ENCODE measurements at regions not wholly inside any gene's neighbourhood (a gene's known extent, or its start where the extent isn't known, plus 50 kb on each side); places are given as distances from the start of the nearest gene placed in this dataset.

DNA sequence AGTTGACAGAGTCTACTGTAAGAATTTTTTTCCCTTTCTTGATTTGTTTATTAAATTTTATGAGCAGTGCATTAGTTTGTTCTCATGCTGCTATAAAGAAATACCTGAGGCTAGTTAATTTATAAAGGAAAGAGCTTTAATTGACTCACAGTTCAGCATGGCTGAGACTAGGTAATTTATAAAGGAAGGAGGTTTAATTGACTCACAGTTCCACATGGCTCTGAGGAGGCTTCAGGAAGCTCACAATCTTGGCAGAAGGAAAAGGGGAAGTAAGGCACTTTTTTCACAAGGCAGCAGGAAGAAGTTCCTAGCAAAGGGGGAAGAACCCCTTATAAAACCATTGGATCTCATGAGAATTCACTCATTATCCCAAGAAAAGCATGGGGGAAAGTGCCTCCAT, 191.4 kb upstream of the VRK2 start:
- ATAC-seq, result no peak
- Histone ChIP-seq H3K4me3 (no peak overlapping the region), H3K9me3 (no peaks in the 10 kb centered on the region), H3K36me3 (ENCODE audit: insufficient read depth in 1 of 2, low read depth in 1 of 2) (no peaks in the 10 kb centered on the region), H3K27me3 (ENCODE audit: insufficient read depth in 3 of 3, low read length in 2 of 3) (no peaks in the 10 kb centered on the region), H3K4me1 (no peaks in the 10 kb centered on the region), H3K27ac (no peak overlapping the region)
- TF ChIP-seq, protein P1, sequence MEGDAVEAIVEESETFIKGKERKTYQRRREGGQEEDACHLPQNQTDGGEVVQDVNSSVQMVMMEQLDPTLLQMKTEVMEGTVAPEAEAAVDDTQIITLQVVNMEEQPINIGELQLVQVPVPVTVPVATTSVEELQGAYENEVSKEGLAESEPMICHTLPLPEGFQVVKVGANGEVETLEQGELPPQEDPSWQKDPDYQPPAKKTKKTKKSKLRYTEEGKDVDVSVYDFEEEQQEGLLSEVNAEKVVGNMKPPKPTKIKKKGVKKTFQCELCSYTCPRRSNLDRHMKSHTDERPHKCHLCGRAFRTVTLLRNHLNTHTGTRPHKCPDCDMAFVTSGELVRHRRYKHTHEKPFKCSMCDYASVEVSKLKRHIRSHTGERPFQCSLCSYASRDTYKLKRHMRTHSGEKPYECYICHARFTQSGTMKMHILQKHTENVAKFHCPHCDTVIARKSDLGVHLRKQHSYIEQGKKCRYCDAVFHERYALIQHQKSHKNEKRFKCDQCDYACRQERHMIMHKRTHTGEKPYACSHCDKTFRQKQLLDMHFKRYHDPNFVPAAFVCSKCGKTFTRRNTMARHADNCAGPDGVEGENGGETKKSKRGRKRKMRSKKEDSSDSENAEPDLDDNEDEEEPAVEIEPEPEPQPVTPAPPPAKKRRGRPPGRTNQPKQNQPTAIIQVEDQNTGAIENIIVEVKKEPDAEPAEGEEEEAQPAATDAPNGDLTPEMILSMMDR (IDR thresholded peaks at IDR 0.05), result no peak
- intact Hi-C loops (cut with DNase I), result no loop called here
- no peak for DNase-seq

DNA sequence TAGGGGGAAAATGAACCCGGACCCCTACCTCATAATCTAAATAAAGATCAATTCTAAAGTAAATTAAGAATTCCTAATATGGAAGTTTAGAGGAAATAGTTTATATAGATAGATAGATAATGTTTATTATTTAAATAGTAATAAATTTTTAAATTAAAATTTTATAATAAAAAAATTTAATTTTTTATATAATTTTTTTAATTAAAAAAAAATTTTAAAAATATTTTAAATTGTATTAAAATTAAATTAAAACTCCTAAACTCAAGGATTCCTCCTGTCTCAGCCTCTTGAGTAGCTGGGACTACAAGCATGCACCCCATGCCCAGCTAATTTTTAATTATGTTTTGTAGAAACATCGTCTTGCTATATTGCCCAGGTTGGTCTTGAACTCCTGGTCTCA, 186.9 kb upstream of the VRK2 start:
- Histone ChIP-seq H3K9me3 (no peaks in the 10 kb centered on the region), H3K27me3 (ENCODE audit: insufficient read depth in 3 of 3, low read length in 2 of 3) (no peaks in the 10 kb centered on the region), H3K27ac (no peak overlapping the region), H3K4me1 (no peaks in the 10 kb centered on the region), H3K4me3 (no peak overlapping the region), H3K36me3 (ENCODE audit: insufficient read depth in 1 of 2, low read depth in 1 of 2) (no peaks in the 10 kb centered on the region)
- 90 to 94% (median 91%) methylated on average over 2 of the region's 2 CpGs for WGBS, 3 donors
- no peak for DNase-seq
- ATAC-seq, result no peak
- intact Hi-C loops (cut with DNase I), result no loop called here
- TF ChIP-seq, protein P1 (IDR thresholded peaks at IDR 0.05), result no peak

DNA sequence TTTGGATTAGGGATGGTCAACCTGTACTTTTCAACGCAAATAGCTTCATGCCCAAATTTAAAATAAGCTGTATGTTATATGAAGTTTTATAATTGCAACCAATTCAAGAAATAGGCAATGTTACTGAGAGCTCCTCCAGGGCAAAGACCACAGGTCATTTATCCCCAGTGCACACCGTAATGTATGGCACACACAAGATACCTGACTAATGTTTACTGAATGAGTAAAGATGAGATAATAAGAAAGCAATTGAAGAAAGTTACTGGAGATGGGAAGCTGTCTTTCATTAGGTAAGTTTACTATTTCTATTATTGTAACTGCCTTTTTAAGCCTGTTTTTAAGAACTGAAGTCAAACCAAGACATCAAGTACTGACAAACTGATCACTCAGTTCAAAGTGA, 184.5 kb upstream of the VRK2 start:
- TF ChIP-seq, protein P1 (IDR thresholded peaks at IDR 0.05), result no peak
- 85 to 93% (median 90%) methylated on average over 2 of the region's 2 CpGs for WGBS, 3 donors
- Histone ChIP-seq H3K27ac (no peak overlapping the region), H3K4me1 (no peaks in the 10 kb centered on the region), H3K4me3 (no peak overlapping the region), H3K27me3 (ENCODE audit: insufficient read depth in 3 of 3, low read length in 2 of 3) (no peaks in the 10 kb centered on the region), H3K9me3 (no peaks in the 10 kb centered on the region), H3K36me3 (ENCODE audit: insufficient read depth in 1 of 2, low read depth in 1 of 2) (no peaks in the 10 kb centered on the region)
- intact Hi-C loops (cut with DNase I), result no loop called here
- no peak for ATAC-seq
- DNase-seq, result no peak

DNA sequence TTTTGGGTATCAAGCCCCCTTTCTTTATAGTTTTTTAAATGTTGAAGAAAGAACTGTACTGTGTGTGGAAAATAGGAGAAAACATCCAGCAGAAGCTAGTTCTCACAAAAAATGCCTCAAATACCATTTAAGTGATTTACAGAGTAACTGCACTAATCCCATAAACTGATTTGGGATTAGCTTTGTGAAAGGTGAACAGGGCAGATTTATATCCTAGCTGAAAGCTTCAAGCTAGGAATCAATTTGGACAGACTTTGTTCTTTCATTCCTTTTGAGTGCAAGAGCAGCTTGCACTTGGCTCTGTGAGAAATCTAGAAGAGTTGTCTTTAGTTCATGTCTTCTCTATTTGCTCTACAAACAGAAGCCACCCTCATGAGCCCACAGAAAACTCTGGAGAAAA, 183.9 kb upstream of the VRK2 start:
- Histone ChIP-seq H3K27me3 (ENCODE audit: insufficient read depth in 3 of 3, low read length in 2 of 3) (no peaks in the 10 kb centered on the region), H3K27ac (no peak overlapping the region), H3K4me3 (no peak overlapping the region), H3K4me1 (no peaks in the 10 kb centered on the region), H3K9me3 (no peaks in the 10 kb centered on the region), H3K36me3 (ENCODE audit: insufficient read depth in 1 of 2, low read depth in 1 of 2) (no peaks in the 10 kb centered on the region)
- no peak for ATAC-seq
- intact Hi-C loops (cut with DNase I), result no loop called here
- no peak for DNase-seq
- TF ChIP-seq, protein P1 (IDR thresholded peaks at IDR 0.05), result no peak

DNA sequence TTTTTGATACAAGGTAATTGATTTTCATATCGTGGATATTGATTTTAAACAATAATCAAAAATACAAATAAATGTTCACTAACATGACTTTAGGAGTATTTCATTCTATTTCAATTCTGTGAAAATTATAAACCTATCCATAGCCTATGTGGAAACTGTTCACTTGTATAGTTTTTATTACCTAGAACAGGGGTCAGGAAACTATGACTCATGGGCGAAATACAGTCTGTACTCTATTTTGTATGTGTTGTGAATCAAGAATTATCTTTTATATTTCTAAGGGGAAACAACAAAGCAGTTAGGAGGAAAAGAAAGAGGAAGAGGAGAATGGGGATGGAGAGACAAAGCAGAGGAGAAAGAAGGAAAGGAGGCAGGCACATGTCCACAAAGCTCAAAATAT, 181.7 kb upstream of the VRK2 start:
- Histone ChIP-seq H3K4me3 (no peak overlapping the region), H3K4me1 (no peaks in the 10 kb centered on the region), H3K36me3 (ENCODE audit: insufficient read depth in 1 of 2, low read depth in 1 of 2) (no peaks in the 10 kb centered on the region), H3K27me3 (ENCODE audit: insufficient read depth in 3 of 3, low read length in 2 of 3) (no peaks in the 10 kb centered on the region), H3K27ac (no peak overlapping the region), H3K9me3 (no peaks in the 10 kb centered on the region)
- ATAC-seq, result no peak
- TF ChIP-seq, protein P1 (IDR thresholded peaks at IDR 0.05), result no peak
- intact Hi-C loops (cut with DNase I), result no loop called here
- 87 to 96% (median 94%) methylated on average over 2 of the region's 2 CpGs for WGBS, 3 donors
- no peak for DNase-seq
